ENCODE measurements at regions not wholly inside any gene's neighbourhood (a gene's known extent, or its start where the extent isn't known, plus 50 kb on each side); places are given as distances from the start of the nearest gene placed in this dataset.
"Not testable (repeated sequence)": the region's sequence is repeated elsewhere in the genome, so short reads cannot be mapped to it uniquely, and the experiment has no call there.

- no peak for DNase-seq (ENCODE audit: low read depth)
Measured at GRCh38 chr18:71242981-71243380, 954.1 kb downstream of the SOCS6 start.

GRCh38 chr18:71238974-71239624 is 950.3 kb downstream of the SOCS6 start:
- DNase-seq (ENCODE audit: low read depth): no peak

GRCh38 chr18:71237641-71238040 is 948.8 kb downstream of the SOCS6 start:
- DNase-seq (ENCODE audit: low read depth): no peak

- DNase-seq (ENCODE audit: low read depth): no peak
Measured at GRCh38 chr18:71233177-71233576, 944.3 kb downstream of the SOCS6 start.

GRCh38 chr18:71223486-71223885 is 934.6 kb downstream of the SOCS6 start:
- no peak for DNase-seq (ENCODE audit: low read depth)

- DNase-seq (ENCODE audit: low read depth): no peak
Measured at GRCh38 chr18:71221405-71221804, 932.6 kb downstream of the SOCS6 start.

- not testable (repeated sequence) for DNase-seq (ENCODE audit: low read depth)
Measured at GRCh38 chr18:71212739-71213138, 923.9 kb downstream of the SOCS6 start.

GRCh38 chr18:71212222-71212621 is 923.4 kb downstream of the SOCS6 start:
- no peak for DNase-seq (ENCODE audit: low read depth)

- DNase-seq (ENCODE audit: low read depth): peak; percentile 20
Measured at GRCh38 chr18:71209944-71210343, 921.1 kb downstream of the SOCS6 start.

GRCh38 chr18:71194438-71194837 is 905.6 kb downstream of the SOCS6 start:
- DNase-seq (ENCODE audit: low read depth): no peak

- no peak for DNase-seq (ENCODE audit: low read depth)
Measured at GRCh38 chr18:71189581-71189980, 900.7 kb downstream of the SOCS6 start.

GRCh38 chr18:71168557-71169145 is 879.8 kb downstream of the SOCS6 start:
- no peak for DNase-seq (ENCODE audit: low read depth)

- DNase-seq (ENCODE audit: low read depth): no peak
Measured at GRCh38 chr18:71136487-71136886, 847.6 kb downstream of the SOCS6 start.

GRCh38 chr18:71134122-71134521 is 845.3 kb downstream of the SOCS6 start:
- no peak for DNase-seq (ENCODE audit: low read depth)

- no peak for DNase-seq (ENCODE audit: low read depth)
Measured at GRCh38 chr18:71131918-71132317, 843.1 kb downstream of the SOCS6 start.

- no peak for DNase-seq (ENCODE audit: low read depth)
Measured at GRCh38 chr18:71130351-71130750, 841.5 kb downstream of the SOCS6 start.

- DNase-seq (ENCODE audit: low read depth): no peak
Measured at GRCh38 chr18:71125581-71125980, 836.7 kb downstream of the SOCS6 start.

GRCh38 chr18:71116535-71116934 is 827.7 kb downstream of the SOCS6 start:
- DNase-seq (ENCODE audit: low read depth): no peak

- DNase-seq (ENCODE audit: low read depth): no peak
Measured at GRCh38 chr18:71115261-71115660, 826.4 kb downstream of the SOCS6 start.

GRCh38 chr18:71114550-71115210 is 825.8 kb downstream of the SOCS6 start:
- no peak for DNase-seq (ENCODE audit: low read depth)

GRCh38 chr18:71107244-71107643 is 818.4 kb downstream of the SOCS6 start:
- no peak for DNase-seq (ENCODE audit: low read depth)

GRCh38 chr18:71106701-71107100 is 817.9 kb downstream of the SOCS6 start:
- DNase-seq (ENCODE audit: low read depth): no peak

GRCh38 chr18:71105994-71106546 is 817.2 kb downstream of the SOCS6 start:
- DNase-seq (ENCODE audit: low read depth): no peak
